Left colon (tissue), 2 donors: ENCODE measurements at regions not wholly inside any gene's neighbourhood (a gene's known extent, or its start where the extent isn't known, plus 50 kb on each side); places are given as distances from the start of the nearest gene placed in this dataset.
A peak's percentile ranks its signal among the peaks of the same experiment; 100 is the strongest.

ENCODE experiments used
- ATAC-seq: fragments of 200-7000 bp; cut with Tn5 transposase; one replicate; pipeline ENCODE4 v1.9.1; 2020; ENCODE audit warnings: mild to moderate bottlenecking, moderate library complexity
- DNase-seq, 2 donors: peaks; one replicate each; pipeline ENCODE4 v3.0.0-alpha.2; 2020
- intact Hi-C, 2 donors: fragments of 100-400 bp; cut with DNase I in 1 of 2; cut with micrococcal nuclease in 1 of 2; formaldehyde crosslinking; loops; one replicate each; pipeline versions ENCODE4 v1.11.2 to v1.14.0; 2022; cut with DNase I, micrococcal nuclease
- donor health status: DM: no; HTN: no; CAD: no.
- donor health status: DM: yes; HTN: yes; CAD: no.

GRCh38 chr13:22332416-22332815, 661.5 kb downstream of the FGF9 start:
- DNase-seq (no peak), ATAC-seq (peak; percentile 99)
- intact Hi-C loops = no loop called here

- DNase-seq (no peak), ATAC-seq (peak; percentile 50)
- intact Hi-C loops = no loop called here
Observed at GRCh38 chr13:22336460-22336859, 665.6 kb downstream of the FGF9 start.

- intact Hi-C loops = no loop called here
- ATAC-seq (no peak), DNase-seq (no peak)
Observed at GRCh38 chr13:22357132-22357531, 686.3 kb downstream of the FGF9 start.

- no peak for DNase-seq
- no peak for ATAC-seq
- intact Hi-C loops = no loop called here
Observed at GRCh38 chr13:22369090-22369489, 698.2 kb downstream of the FGF9 start.

- DNase-seq (no peak), ATAC-seq (no peak)
- intact Hi-C loops = no loop called here
Observed at GRCh38 chr13:22369840-22370239, 699.0 kb downstream of the FGF9 start.

GRCh38 chr13:22372261-22372660, 701.4 kb downstream of the FGF9 start:
- DNase-seq (no peak), ATAC-seq (no peak)
- intact Hi-C loops = no loop called here

GRCh38 chr13:22375151-22375550, 704.3 kb downstream of the FGF9 start:
- ATAC-seq (no peak), DNase-seq (no peak)
- intact Hi-C loops = no loop called here

GRCh38 chr13:22387899-22388298, 717.0 kb downstream of the FGF9 start:
- intact Hi-C loops = no loop called here
- DNase-seq (no peak), ATAC-seq (no peak)

- intact Hi-C loops = no loop called here
- no peak for ATAC-seq
- DNase-seq = no peak
Observed at GRCh38 chr13:22399801-22400420, 729.0 kb downstream of the FGF9 start.

GRCh38 chr13:22402682-22403081, 731.8 kb downstream of the FGF9 start:
- no peak for ATAC-seq
- intact Hi-C loops = no loop called here
- DNase-seq = no peak

- DNase-seq (no peak), ATAC-seq (no peak)
- intact Hi-C loops = no loop called here
Observed at GRCh38 chr13:22403144-22403543, 732.3 kb downstream of the FGF9 start.

GRCh38 chr13:22405891-22406290, 735.0 kb downstream of the FGF9 start:
- DNase-seq = no peak
- intact Hi-C loops = no loop called here
- ATAC-seq = no peak

GRCh38 chr13:22412452-22412851, 741.6 kb downstream of the FGF9 start:
- DNase-seq (no peak), ATAC-seq (no peak)
- intact Hi-C loops = no loop called here

- intact Hi-C loops = no loop called here
- no peak for DNase-seq
- ATAC-seq = no peak
Observed at GRCh38 chr13:22422023-22422422, 751.1 kb downstream of the FGF9 start.

GRCh38 chr13:22422712-22423111, 751.8 kb downstream of the FGF9 start:
- intact Hi-C loops = no loop called here
- DNase-seq (no peak), ATAC-seq (no peak)

GRCh38 chr13:22423261-22423660, 752.4 kb downstream of the FGF9 start:
- intact Hi-C loops = no loop called here
- ATAC-seq = no peak

GRCh38 chr13:22425087-22425486, 754.2 kb downstream of the FGF9 start:
- intact Hi-C loops = no loop called here

More at GRCh38 chr13:22423261-22423660, 752.4 kb downstream of the FGF9 start:
- no peak for DNase-seq

GRCh38 chr13:22427066-22427465, 753.7 kb upstream of the SGCG start:
- intact Hi-C loops = no loop called here
- no peak for DNase-seq
- ATAC-seq = no peak

More at GRCh38 chr13:22425087-22425486, 754.2 kb downstream of the FGF9 start:
- DNase-seq = no peak
- ATAC-seq = no peak

- intact Hi-C loops = no loop called here
- DNase-seq (no peak), ATAC-seq (no peak)
Observed at GRCh38 chr13:22427783-22428182, 753.0 kb upstream of the SGCG start.

- no peak for DNase-seq
- intact Hi-C loops = no loop called here
- no peak for ATAC-seq
Observed at GRCh38 chr13:22428188-22428828, 752.5 kb upstream of the SGCG start.

- intact Hi-C loops = no loop called here
- ATAC-seq = peak; percentile 33
- DNase-seq = no peak
Observed at GRCh38 chr13:22432690-22433089, 748.1 kb upstream of the SGCG start.
